Cardiac muscle cell (in vitro differentiated cells and primary cell): ENCODE measurements at regions not wholly inside any gene's neighbourhood (a gene's known extent, or its start where the extent isn't known, plus 50 kb on each side); places are given as distances from the start of the nearest gene placed in this dataset.
"Not testable (repeated sequence)": the region's sequence is repeated elsewhere in the genome, so short reads cannot be mapped to it uniquely, and the experiment has no call there.

Experiments used
- DNase-seq, 2 donors: peaks; one replicate each; pipeline versions ENCODE4 v3.0.0 to v3.0.0-alpha.2; 2010 to 2017; ENCODE audit warnings: low read depth in 1 of 2, low spot score in 1 of 2
- H3K27ac ChIP-seq: fragments of 200-600 bp; sonication (generic); 2 replicates; pipeline ENCODE4 v1.5.1; 2016
- H3K27me3 ChIP-seq: fragments of 200-600 bp; sonication (generic); 2 replicates; pipeline ENCODE4 v1.6.0; 2016; ENCODE audit warnings: control low read depth
- H3K36me3 ChIP-seq: fragments of 200-600 bp; sonication (generic); 2 replicates; pipeline ENCODE4 v1.5.1; 2016; ENCODE audit warnings: control low read depth
- H3K4me1 ChIP-seq: fragments of 200-600 bp; sonication (generic); 2 replicates; pipeline ENCODE4 v1.8.1; 2017; ENCODE audit warnings: low read depth, mild to moderate bottlenecking, mixed run types
- H3K4me3 ChIP-seq: fragments of 200-600 bp; sonication (generic); 2 replicates; pipeline ENCODE4 v1.5.1; 2016; ENCODE audit warnings: mild to moderate bottlenecking
- H3K9me3 ChIP-seq: fragments of 200-600 bp; sonication (generic); 2 replicates; pipeline ENCODE4 v1.5.1; 2017; ENCODE audit warnings: low read depth, mild to moderate bottlenecking, control low read depth
- TF ChIP-seq, protein P1 (sequence below): IDR thresholded peaks from 2 replicates; pipeline ENCODE4 v1.5.1; 2012; ENCODE audit warnings: low read depth, mild to moderate bottlenecking, low read length

DNA sequence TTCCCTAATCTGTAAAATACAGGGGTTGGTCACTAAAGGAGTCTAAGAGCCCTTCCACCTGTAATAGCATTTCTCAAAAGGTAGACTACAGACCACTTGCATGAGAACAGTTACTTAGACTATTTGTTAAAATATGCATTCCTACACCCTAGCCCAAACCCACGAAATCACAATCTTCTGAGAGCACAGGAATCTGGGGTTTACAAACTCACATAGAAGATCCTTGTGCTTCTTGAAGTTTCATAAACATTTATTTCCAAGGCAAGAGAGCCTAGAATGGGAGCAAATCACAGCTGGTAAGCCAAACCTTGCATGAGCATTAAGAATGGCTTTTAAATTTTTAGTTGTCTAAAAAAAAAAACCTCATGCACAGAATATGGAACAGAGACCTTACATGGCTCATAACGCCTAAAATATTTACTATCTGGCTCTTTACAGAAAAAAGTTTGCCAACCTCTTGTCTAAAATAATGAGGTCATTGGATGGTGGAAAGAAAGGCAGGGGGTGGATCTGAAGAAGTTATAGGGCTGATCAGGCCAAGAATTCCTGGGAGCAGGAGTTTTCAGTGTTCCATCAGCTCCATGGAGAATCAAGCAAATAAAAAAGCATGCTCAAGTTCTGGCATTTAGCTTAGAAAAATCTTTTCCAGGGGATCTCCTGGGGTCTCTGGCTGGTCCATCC lies 133.4 kb downstream of the CCDC34 start:
- Histone ChIP-seq H3K27me3 (no peaks in the 10 kb centered on the region), H3K36me3 (no peaks in the 10 kb centered on the region), H3K9me3 (no peaks in the 10 kb centered on the region), H3K27ac (no peak overlapping the region), H3K4me3 (no peak overlapping the region), H3K4me1 (peaks cover 3% of the 10 kb centered on the region)
- DNase-seq, result no peak
- TF ChIP-seq, protein P1, sequence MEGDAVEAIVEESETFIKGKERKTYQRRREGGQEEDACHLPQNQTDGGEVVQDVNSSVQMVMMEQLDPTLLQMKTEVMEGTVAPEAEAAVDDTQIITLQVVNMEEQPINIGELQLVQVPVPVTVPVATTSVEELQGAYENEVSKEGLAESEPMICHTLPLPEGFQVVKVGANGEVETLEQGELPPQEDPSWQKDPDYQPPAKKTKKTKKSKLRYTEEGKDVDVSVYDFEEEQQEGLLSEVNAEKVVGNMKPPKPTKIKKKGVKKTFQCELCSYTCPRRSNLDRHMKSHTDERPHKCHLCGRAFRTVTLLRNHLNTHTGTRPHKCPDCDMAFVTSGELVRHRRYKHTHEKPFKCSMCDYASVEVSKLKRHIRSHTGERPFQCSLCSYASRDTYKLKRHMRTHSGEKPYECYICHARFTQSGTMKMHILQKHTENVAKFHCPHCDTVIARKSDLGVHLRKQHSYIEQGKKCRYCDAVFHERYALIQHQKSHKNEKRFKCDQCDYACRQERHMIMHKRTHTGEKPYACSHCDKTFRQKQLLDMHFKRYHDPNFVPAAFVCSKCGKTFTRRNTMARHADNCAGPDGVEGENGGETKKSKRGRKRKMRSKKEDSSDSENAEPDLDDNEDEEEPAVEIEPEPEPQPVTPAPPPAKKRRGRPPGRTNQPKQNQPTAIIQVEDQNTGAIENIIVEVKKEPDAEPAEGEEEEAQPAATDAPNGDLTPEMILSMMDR, result no peak

DNA sequence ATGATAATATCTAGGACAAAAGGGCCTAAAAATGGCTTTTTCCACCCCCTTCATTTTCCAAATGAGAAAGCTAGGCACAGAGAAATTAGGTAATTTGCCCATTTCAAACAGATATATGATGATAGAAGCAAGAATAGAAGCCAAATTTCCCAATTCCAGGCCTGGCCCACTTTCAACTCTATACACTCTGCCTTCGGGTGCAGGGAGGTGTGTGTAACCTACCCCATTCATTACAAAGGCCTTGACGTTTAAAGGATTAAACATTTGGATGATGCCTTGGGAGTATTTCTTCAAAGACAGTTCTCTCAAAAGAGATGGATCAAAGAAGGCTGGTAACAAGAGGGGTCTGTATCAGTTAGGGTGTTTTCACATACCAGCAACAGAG lies 134.1 kb downstream of the CCDC34 start:
- no peak for DNase-seq
- H3K36me3 ChIP-seq, result no peaks in the 10 kb centered on the region
- no peak overlapping the region for H3K27ac ChIP-seq
- TF ChIP-seq, protein P1, result no peak
- H3K4me1 ChIP-seq, result no peaks in the 10 kb centered on the region
- no peaks in the 10 kb centered on the region for H3K9me3 ChIP-seq
- no peak overlapping the region for H3K4me3 ChIP-seq
- H3K27me3 ChIP-seq, result no peaks in the 10 kb centered on the region

DNA sequence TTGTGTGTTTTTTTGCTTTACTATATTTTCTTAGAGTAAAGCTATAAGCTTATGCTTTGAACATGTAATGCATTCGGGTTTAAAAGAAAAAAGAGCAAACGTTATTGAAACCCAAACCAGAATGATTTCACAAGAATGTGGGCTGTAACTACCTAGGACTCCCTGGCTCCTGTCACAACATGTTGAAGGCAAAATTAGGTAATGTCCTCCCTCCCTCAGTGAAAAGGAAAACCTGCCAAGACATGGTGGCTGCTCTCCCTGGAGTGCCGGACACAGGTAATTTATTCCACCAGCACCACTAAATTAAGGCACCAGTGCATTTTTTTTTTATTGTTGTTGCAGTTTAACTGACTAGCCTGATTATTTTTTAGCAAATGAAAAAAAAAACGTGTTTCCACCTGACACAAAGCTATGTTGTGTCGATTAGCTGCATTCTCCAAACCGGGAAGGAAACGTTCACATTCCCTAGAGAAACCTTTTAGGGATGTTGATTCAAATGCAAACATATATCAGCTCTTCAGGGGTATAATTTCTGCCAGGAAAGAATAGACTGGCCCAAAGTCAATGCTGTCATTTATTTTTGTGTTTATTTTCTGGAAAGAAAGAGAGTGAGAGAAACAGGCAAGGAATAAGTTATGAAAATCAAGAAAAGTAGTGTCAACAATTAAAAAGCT lies 134.6 kb downstream of the CCDC34 start:
- H3K4me1 ChIP-seq, result no peaks in the 10 kb centered on the region
- no peaks in the 10 kb centered on the region for H3K9me3 ChIP-seq
- H3K36me3 ChIP-seq, result no peaks in the 10 kb centered on the region
- no peak overlapping the region for H3K4me3 ChIP-seq
- H3K27me3 ChIP-seq, result no peaks in the 10 kb centered on the region
- TF ChIP-seq, protein P1, result no peak
- H3K27ac ChIP-seq, result no peak overlapping the region
- no peak for DNase-seq

DNA sequence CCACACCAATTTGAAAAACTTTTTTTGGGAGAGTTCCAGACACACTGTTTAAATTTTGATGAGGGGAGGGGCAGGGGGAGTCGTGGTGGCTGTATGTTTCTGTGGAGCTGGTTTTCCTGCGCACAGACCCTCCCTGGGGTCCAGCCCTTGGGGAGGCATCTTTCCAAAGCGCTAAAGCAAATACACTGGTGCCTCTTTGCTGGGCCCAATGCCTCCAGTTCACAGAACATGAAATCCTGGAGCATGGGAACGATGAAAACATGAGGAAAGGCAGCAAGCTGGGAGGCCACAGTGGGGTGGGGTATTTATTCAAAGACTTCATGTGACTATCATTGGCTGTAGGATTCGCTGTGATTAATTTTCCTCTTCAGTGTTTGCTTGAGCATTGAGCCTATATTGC lies 135.3 kb downstream of the CCDC34 start:
- TF ChIP-seq, protein P1, result no peak
- no peaks in the 10 kb centered on the region for H3K36me3 ChIP-seq
- no peaks in the 10 kb centered on the region for H3K4me1 ChIP-seq
- H3K27ac ChIP-seq, result no peak overlapping the region
- DNase-seq, result no peak
- no peaks in the 10 kb centered on the region for H3K9me3 ChIP-seq
- H3K27me3 ChIP-seq, result no peaks in the 10 kb centered on the region
- no peak overlapping the region for H3K4me3 ChIP-seq

DNA sequence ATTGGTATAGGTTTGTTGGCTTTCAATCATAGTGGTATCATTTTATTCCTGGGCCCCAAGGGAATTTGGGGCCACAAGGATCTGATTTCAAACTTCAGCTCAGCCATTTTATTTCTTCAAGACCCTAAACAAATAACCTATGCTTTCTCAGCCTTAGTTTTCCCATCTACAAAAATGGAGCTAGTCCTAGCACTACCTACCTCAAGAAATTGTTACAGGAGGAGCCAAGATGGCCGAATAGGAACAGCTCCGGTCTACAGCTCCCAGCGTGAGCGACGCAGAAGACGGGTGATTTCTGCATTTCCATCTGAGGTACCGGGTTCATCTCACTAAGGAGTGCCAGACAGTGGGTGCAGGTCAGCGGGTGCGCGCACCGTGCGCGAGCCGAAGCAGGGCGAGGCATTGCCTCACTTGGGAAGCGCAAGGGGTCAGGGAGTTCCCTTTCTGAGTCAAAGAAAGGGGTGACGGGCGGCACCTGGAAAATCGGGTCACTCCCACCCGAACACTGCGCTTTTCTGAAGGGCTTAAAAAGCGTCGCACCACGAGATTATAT lies 143.5 kb downstream of the CCDC34 start:
- not testable (repeated sequence) for H3K9me3 ChIP-seq, H3K27ac ChIP-seq, H3K27me3 ChIP-seq, DNase-seq, H3K36me3 ChIP-seq, H3K4me3 ChIP-seq
- peaks cover 24% of the 10 kb centered on the region for H3K4me1 ChIP-seq

DNA sequence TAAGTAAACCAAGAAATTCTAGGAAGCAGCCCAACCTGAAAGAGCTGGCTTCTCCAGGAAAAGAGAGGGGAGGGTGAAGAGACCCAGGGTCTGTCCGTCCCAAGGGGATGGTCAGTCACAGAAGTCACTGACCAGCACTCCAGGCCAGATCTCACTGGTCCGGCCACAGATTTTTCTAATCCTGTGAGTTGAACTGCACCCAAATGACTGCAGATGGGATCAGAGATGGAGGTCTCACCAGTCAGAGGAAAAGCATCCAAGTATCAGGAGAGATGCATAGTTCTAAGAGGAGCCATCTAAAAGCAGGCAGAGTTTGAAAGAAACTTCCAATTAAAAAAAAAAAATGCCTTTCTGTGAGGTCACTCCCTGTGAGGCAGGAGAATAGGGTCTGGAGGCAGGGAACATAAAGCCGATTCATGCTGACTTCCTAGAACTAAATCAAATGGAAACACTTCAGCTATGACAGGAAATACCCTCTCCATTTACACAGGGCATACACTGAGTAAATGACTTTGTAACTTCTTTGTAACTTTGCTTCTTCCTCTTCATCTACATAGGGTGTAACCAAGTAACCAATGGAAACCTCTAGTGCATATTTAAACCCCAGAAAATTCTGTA lies 144.5 kb downstream of the CCDC34 start:
- H3K27ac ChIP-seq, result no peak overlapping the region
- no peaks in the 10 kb centered on the region for H3K9me3 ChIP-seq
- H3K4me1 ChIP-seq, result peaks cover 29% of the 10 kb centered on the region
- TF ChIP-seq, protein P1, result no peak
- DNase-seq, result peak in 1 of 2 donors; percentile 53
- no peaks in the 10 kb centered on the region for H3K27me3 ChIP-seq
- H3K4me3 ChIP-seq, result no peak overlapping the region
- H3K36me3 ChIP-seq, result no peaks in the 10 kb centered on the region
